ENCODE measurements at regions not wholly inside any gene's neighbourhood (a gene's known extent, or its start where the extent isn't known, plus 50 kb on each side); places are given as distances from the start of the nearest gene placed in this dataset.

GRCh38 chr13:47611664-47612288 is 389.3 kb downstream of the SUCLA2 start:
- TF ChIP-seq FOSL1 (CRISPR knock-in tag; IDR thresholded peaks at IDR 0.05; ENCODE audit: borderline replicate concordance), result no peak
- TF ChIP-seq CTCF (CRISPR knock-in tag; IDR thresholded peaks at IDR 0.05), result no peak
- TF ChIP-seq TBL1XR1 (IDR thresholded peaks at IDR 0.05; ENCODE audit: borderline replicate concordance, low read length, partially characterized antibody), result no peak
- no peak for TF ChIP-seq MAX (IDR thresholded peaks at IDR 0.05)
- no peak for TF ChIP-seq GLMP (CRISPR knock-in tag; IDR thresholded peaks at IDR 0.05; ENCODE audit: borderline replicate concordance)
- TF ChIP-seq NFYB (CRISPR knock-in tag; IDR thresholded peaks at IDR 0.05), result no peak
- TF ChIP-seq ZNF589 (CRISPR knock-in tag; conservative IDR thresholded peaks at IDR 0.05), result no peak
- no peak for TF ChIP-seq CERS6 (CRISPR knock-in tag; IDR thresholded peaks at IDR 0.05)
- TF ChIP-seq RARG (CRISPR knock-in tag; IDR thresholded peaks at IDR 0.05; ENCODE audit: low read depth), result no peak
- no peak for TF ChIP-seq TRIM24 (CRISPR knock-in tag; IDR thresholded peaks at IDR 0.05)
- no peak for TF ChIP-seq PAX8 (CRISPR knock-in tag; IDR thresholded peaks at IDR 0.05; ENCODE audit: borderline replicate concordance)
- TF ChIP-seq DDIT3 (CRISPR knock-in tag; IDR thresholded peaks at IDR 0.05), result no peak
- no peak for TF ChIP-seq SMC3 (IDR thresholded peaks at IDR 0.05; ENCODE audit: low read length)

Data from HepG2 (cell line).